ENCODE measurements at regions not wholly inside any gene's neighbourhood (a gene's known extent, or its start where the extent isn't known, plus 50 kb on each side); places are given as distances from the start of the nearest gene placed in this dataset.
"Not testable (repeated sequence)": the region's sequence is repeated elsewhere in the genome, so short reads cannot be mapped to it uniquely, and the experiment has no call there.

GRCh38 chrY:12446486-12447265 is 254.4 kb upstream of the USP9Y start:
- ATAC-seq; DNase-seq (ENCODE audit: low spot score): not testable (repeated sequence)

GRCh38 chrY:12448561-12448960 is 252.5 kb upstream of the USP9Y start:
- ATAC-seq; DNase-seq (ENCODE audit: low spot score): not testable (repeated sequence)

- not testable (repeated sequence) for ATAC-seq; DNase-seq (ENCODE audit: low spot score)
These were observed 247.7 kb upstream of the USP9Y start for GRCh38 chrY:12453318-12453717.

- no peak for DNase-seq (ENCODE audit: low spot score)
- ATAC-seq = no peak
These were observed 241.1 kb upstream of the USP9Y start for GRCh38 chrY:12459965-12460364.

- ATAC-seq = no peak
- no peak for DNase-seq (ENCODE audit: low spot score)
These were observed 236.9 kb upstream of the USP9Y start for GRCh38 chrY:12464155-12464554.

GRCh38 chrY:12465706-12466105 is 235.3 kb upstream of the USP9Y start:
- DNase-seq (ENCODE audit: low spot score) = no peak
- no peak for ATAC-seq

GRCh38 chrY:12469081-12469480 is 231.9 kb upstream of the USP9Y start:
- DNase-seq (ENCODE audit: low spot score) (no peak), ATAC-seq (no peak)

GRCh38 chrY:12474472-12474871 is 226.6 kb upstream of the USP9Y start:
- ATAC-seq (no peak), DNase-seq (ENCODE audit: low spot score) (no peak)

- DNase-seq (ENCODE audit: low spot score) = no peak
- peak; percentile 68 for ATAC-seq
These were observed 221.6 kb upstream of the USP9Y start for GRCh38 chrY:12479382-12479781.

- DNase-seq (ENCODE audit: low spot score) (no peak), ATAC-seq (no peak)
These were observed 217.6 kb upstream of the USP9Y start for GRCh38 chrY:12483394-12483793.

GRCh38 chrY:12490558-12491209 is 210.3 kb upstream of the USP9Y start:
- ATAC-seq (no peak), DNase-seq (ENCODE audit: low spot score) (no peak)

GRCh38 chrY:12492218-12492617 is 208.8 kb upstream of the USP9Y start:
- DNase-seq (ENCODE audit: low spot score) (peak; percentile 42), ATAC-seq (peak; percentile 86)

GRCh38 chrY:12496007-12496406 is 205.0 kb upstream of the USP9Y start:
- no peak for ATAC-seq
- DNase-seq (ENCODE audit: low spot score) = no peak

- no peak for DNase-seq (ENCODE audit: low spot score)
- ATAC-seq = no peak
These were observed 200.9 kb upstream of the USP9Y start for GRCh38 chrY:12500096-12500495.

GRCh38 chrY:12504028-12504427 is 197.0 kb upstream of the USP9Y start:
- not testable (repeated sequence) for DNase-seq (ENCODE audit: low spot score); ATAC-seq

GRCh38 chrY:12517338-12517737 is 183.7 kb upstream of the USP9Y start:
- ATAC-seq (no peak), DNase-seq (ENCODE audit: low spot score) (no peak)

- ATAC-seq (no peak), DNase-seq (ENCODE audit: low spot score) (no peak)
These were observed 175.8 kb upstream of the USP9Y start for GRCh38 chrY:12525206-12525605.

- ATAC-seq = no peak
- no peak for DNase-seq (ENCODE audit: low spot score)
These were observed 174.5 kb upstream of the USP9Y start for GRCh38 chrY:12526362-12527063.

- DNase-seq (ENCODE audit: low spot score) (peak; percentile 45), ATAC-seq (peak; percentile 88)
These were observed 163.7 kb upstream of the USP9Y start for GRCh38 chrY:12537226-12537854.

GRCh38 chrY:12546746-12547420 is 154.1 kb upstream of the USP9Y start:
- no peak for DNase-seq (ENCODE audit: low spot score)
- ATAC-seq = no peak
